Esophagus muscularis mucosa (tissue), 4 donors: ENCODE measurements at regions not wholly inside any gene's neighbourhood (a gene's known extent, or its start where the extent isn't known, plus 50 kb on each side); places are given as distances from the start of the nearest gene placed in this dataset.

ENCODE experiments used
- DNase-seq: peaks from one replicate; pipeline ENCODE4 v3.0.0-alpha.2; 2017; ENCODE audit errors: extremely low spot score
- H3K27ac ChIP-seq, 4 donors: fragments of 200-600 bp; sonication (generic); replicated peaks in 1 of 4; 1 replicate in 3 of 4; 2 replicates in 1 of 4; pipeline ENCODE4 v1.5.1; 2016 to 2019; ENCODE audit warnings: mild to moderate bottlenecking in 1 of 4
- H3K27me3 ChIP-seq, 4 donors: fragments of 200-600 bp; sonication (generic); one replicate each; pipeline versions ENCODE4 v1.5.1 to v1.6.0; 2016 to 2019
- H3K36me3 ChIP-seq, 4 donors: fragments of 200-600 bp; sonication (generic); one replicate each; pipeline ENCODE4 v1.5.1; 2016 to 2019
- H3K4me1 ChIP-seq, 4 donors: fragments of 200-600 bp; sonication (generic); one replicate each; pipeline ENCODE4 v1.5.1; 2016 to 2019
- H3K4me3 ChIP-seq, 4 donors: fragments of 200-600 bp; sonication (generic); 1 replicate in 2 of 4; 2 replicates in 2 of 4; pipeline ENCODE4 v1.5.1; 2016 to 2019; ENCODE audit warnings: mild to moderate bottlenecking in 4 of 4, moderate library complexity in 1 of 4
- H3K9me3 ChIP-seq, 4 donors: fragments of 200-600 bp; sonication (generic); 1 replicate in 3 of 4; 2 replicates in 1 of 4; pipeline ENCODE4 v1.5.1; 2016 to 2019
- CTCF ChIP-seq, 3 experiments: fragments of 200-600 bp in 2 of 3; fragments of 450-650 bp in 1 of 3; sonication (generic) in 2 of 3; IDR thresholded peaks; one replicate each; pipeline ENCODE4 v1.5.1; 2017 to 2019; ENCODE audit warnings: antibody characterized with exemption in 3 of 3, mild to moderate bottlenecking in 2 of 3, moderate library complexity in 1 of 3
- EP300 ChIP-seq: sonication (generic); formaldehyde crosslinking; IDR thresholded peaks from one replicate; pipeline ENCODE4 v1.6.1; 2017; ENCODE audit warnings: antibody characterized with exemption
- POLR2A ChIP-seq: fragments of 450-650 bp; IDR thresholded peaks from one replicate; pipeline ENCODE4 v1.6.1; 2017; ENCODE audit warnings: antibody characterized with exemption, moderate library complexity, mild to moderate bottlenecking, low read depth
- POLR2AphosphoS5 ChIP-seq, 2 donors: sonication (generic); formaldehyde crosslinking; IDR thresholded peaks; one replicate each; pipeline ENCODE4 v1.6.1; 2017; ENCODE audit warnings: antibody characterized with exemption in 2 of 2
- WGBS: methylation state at CpG from one replicate; pipeline ENCODE4 v1.1.5; 2018; 5-methylcytosine and 5-hydroxymethylcytosine counted together
- intact Hi-C: fragments of 100-400 bp; cut with DNase I; formaldehyde crosslinking; loops from one replicate; pipeline ENCODE4 v1.15.1; 2023

- Histone ChIP-seq H3K36me3 (no peaks in the 10 kb centered on the region), H3K27ac (no peak overlapping the region), H3K4me1 (no peaks in the 10 kb centered on the region), H3K27me3 (no peaks in the 10 kb centered on the region), H3K4me3 (no peak overlapping the region), H3K9me3 (no peaks in the 10 kb centered on the region)
- TF ChIP-seq POLR2A (no peak), POLR2AphosphoS5 (IDR thresholded peaks at IDR 0.05) (no peak), CTCF (IDR thresholded peaks at IDR 0.05) (no peak), EP300 (no peak)
- 44% methylated on average over 5 of the region's 5 CpGs for WGBS
- no peak for DNase-seq
- intact Hi-C loops = no loop called here
These were observed 97.0 kb upstream of the MC4R start for GRCh38 chr18:60469387-60470100.

GRCh38 chr18:60471652-60472051, 99.1 kb upstream of the MC4R start:
- intact Hi-C loops = no loop called here
- no peaks in the 10 kb centered on the region for H3K9me3 ChIP-seq
- no peak overlapping the region for H3K27ac ChIP-seq
- no peak for DNase-seq
- no peaks in the 10 kb centered on the region for H3K36me3 ChIP-seq
- 95% methylated on average over 1 of the region's 1 CpG for whole genome bisulfite sequencing
- H3K27me3 ChIP-seq = no peaks in the 10 kb centered on the region
- TF ChIP-seq POLR2A (no peak), POLR2AphosphoS5 (IDR thresholded peaks at IDR 0.05) (no peak), EP300 (no peak), CTCF (IDR thresholded peaks at IDR 0.05) (no peak)
- H3K4me1 ChIP-seq = no peaks in the 10 kb centered on the region
- H3K4me3 ChIP-seq = no peak overlapping the region

- no peak for DNase-seq
- no peaks in the 10 kb centered on the region for H3K9me3 ChIP-seq
- H3K36me3 ChIP-seq = no peaks in the 10 kb centered on the region
- no peaks in the 10 kb centered on the region for H3K4me1 ChIP-seq
- no peak for TF ChIP-seq POLR2A
- no peak for TF ChIP-seq EP300
- TF ChIP-seq POLR2AphosphoS5 (IDR thresholded peaks at IDR 0.05) = no peak
- no peak for TF ChIP-seq CTCF (IDR thresholded peaks at IDR 0.05)
- no peaks in the 10 kb centered on the region for H3K27me3 ChIP-seq
- no peak overlapping the region for H3K27ac ChIP-seq
- 77% methylated on average over 2 of the region's 2 CpGs for WGBS
- intact Hi-C loops = no loop called here
- H3K4me3 ChIP-seq = no peak overlapping the region
These were observed 112.6 kb upstream of the MC4R start for GRCh38 chr18:60485201-60485600.

- 51% methylated on average over 4 of the region's 4 CpGs for WGBS
- no peaks in the 10 kb centered on the region for H3K4me1 ChIP-seq
- H3K27me3 ChIP-seq = no peaks in the 10 kb centered on the region
- no peaks in the 10 kb centered on the region for H3K9me3 ChIP-seq
- H3K36me3 ChIP-seq = no peaks in the 10 kb centered on the region
- no peak for DNase-seq
- H3K27ac ChIP-seq = no peak overlapping the region
- intact Hi-C loops = no loop called here
- TF ChIP-seq POLR2AphosphoS5 (IDR thresholded peaks at IDR 0.05) = no peak
- TF ChIP-seq EP300 = no peak
- no peak for TF ChIP-seq POLR2A
- TF ChIP-seq CTCF (IDR thresholded peaks at IDR 0.05) = no peak
- no peak overlapping the region for H3K4me3 ChIP-seq
These were observed 120.5 kb upstream of the MC4R start for GRCh38 chr18:60493066-60493465.

- Histone ChIP-seq H3K9me3 (no peaks in the 10 kb centered on the region), H3K27me3 (no peaks in the 10 kb centered on the region), H3K27ac (no peak overlapping the region), H3K36me3 (no peaks in the 10 kb centered on the region), H3K4me1 (no peaks in the 10 kb centered on the region), H3K4me3 (no peak overlapping the region)
- TF ChIP-seq POLR2AphosphoS5 (IDR thresholded peaks at IDR 0.05) (no peak), CTCF (IDR thresholded peaks at IDR 0.05) (no peak), EP300 (no peak), POLR2A (no peak)
- DNase-seq = no peak
- WGBS = 95% methylated on average over 4 of the region's 4 CpGs
- intact Hi-C loops = no loop called here
These were observed 127.1 kb upstream of the MC4R start for GRCh38 chr18:60499675-60500074.
